Cardiac muscle cell (in vitro differentiated cells and primary cell): ENCODE measurements at regions not wholly inside any gene's neighbourhood (a gene's known extent, or its start where the extent isn't known, plus 50 kb on each side); places are given as distances from the start of the nearest gene placed in this dataset.

ENCODE experiments used
- DNase-seq, 2 donors: peaks; one replicate each; pipeline versions ENCODE4 v3.0.0 to v3.0.0-alpha.2; 2010 to 2017; ENCODE audit warnings: low read depth in 1 of 2, low spot score in 1 of 2
- H3K27ac ChIP-seq: fragments of 200-600 bp; sonication (generic); 2 replicates; pipeline ENCODE4 v1.5.1; 2016
- H3K27me3 ChIP-seq: fragments of 200-600 bp; sonication (generic); 2 replicates; pipeline ENCODE4 v1.6.0; 2016; ENCODE audit warnings: control low read depth
- H3K36me3 ChIP-seq: fragments of 200-600 bp; sonication (generic); 2 replicates; pipeline ENCODE4 v1.5.1; 2016; ENCODE audit warnings: control low read depth
- H3K4me1 ChIP-seq: fragments of 200-600 bp; sonication (generic); 2 replicates; pipeline ENCODE4 v1.8.1; 2017; ENCODE audit warnings: low read depth, mild to moderate bottlenecking, mixed run types
- H3K4me3 ChIP-seq: fragments of 200-600 bp; sonication (generic); 2 replicates; pipeline ENCODE4 v1.5.1; 2016; ENCODE audit warnings: mild to moderate bottlenecking
- H3K9me3 ChIP-seq: fragments of 200-600 bp; sonication (generic); 2 replicates; pipeline ENCODE4 v1.5.1; 2017; ENCODE audit warnings: low read depth, mild to moderate bottlenecking, control low read depth
- CTCF ChIP-seq: IDR thresholded peaks from 2 replicates; pipeline ENCODE4 v1.5.1; 2012; ENCODE audit warnings: low read depth, mild to moderate bottlenecking, low read length

GRCh38 chr11:115674937-115675544, 170.8 kb upstream of the CADM1 start:
- H3K9me3 ChIP-seq = no peaks in the 10 kb centered on the region
- no peaks in the 10 kb centered on the region for H3K36me3 ChIP-seq
- TF ChIP-seq CTCF = no peak
- DNase-seq = no peak
- no peaks in the 10 kb centered on the region for H3K27me3 ChIP-seq
- H3K4me3 ChIP-seq = no peak overlapping the region
- H3K27ac ChIP-seq = no peak overlapping the region
- peaks cover 9% of the 10 kb centered on the region for H3K4me1 ChIP-seq

GRCh38 chr11:115674176-115674936, 170.1 kb upstream of the CADM1 start:
- DNase-seq = no peak
- no peak overlapping the region for H3K27ac ChIP-seq
- H3K27me3 ChIP-seq = no peaks in the 10 kb centered on the region
- H3K9me3 ChIP-seq = no peaks in the 10 kb centered on the region
- TF ChIP-seq CTCF = no peak
- no peaks in the 10 kb centered on the region for H3K36me3 ChIP-seq
- H3K4me1 ChIP-seq = peaks cover 9% of the 10 kb centered on the region
- H3K4me3 ChIP-seq = no peak overlapping the region

GRCh38 chr11:115673720-115674119, 169.5 kb upstream of the CADM1 start:
- Histone ChIP-seq H3K36me3 (no peaks in the 10 kb centered on the region), H3K27me3 (no peaks in the 10 kb centered on the region), H3K4me3 (no peak overlapping the region), H3K9me3 (no peaks in the 10 kb centered on the region), H3K27ac (no peak overlapping the region), H3K4me1 (peaks cover 9% of the 10 kb centered on the region)
- no peak for TF ChIP-seq CTCF
- no peak for DNase-seq

GRCh38 chr11:115672999-115673411, 168.8 kb upstream of the CADM1 start:
- no peak overlapping the region for H3K4me3 ChIP-seq
- no peak for TF ChIP-seq CTCF
- peak in 1 of 2 donors; percentile 66 for DNase-seq
- no peaks in the 10 kb centered on the region for H3K36me3 ChIP-seq
- no peak overlapping the region for H3K27ac ChIP-seq
- H3K27me3 ChIP-seq = no peaks in the 10 kb centered on the region
- H3K4me1 ChIP-seq = peaks cover 9% of the 10 kb centered on the region
- no peaks in the 10 kb centered on the region for H3K9me3 ChIP-seq

GRCh38 chr11:115672412-115672811, 168.2 kb upstream of the CADM1 start:
- Histone ChIP-seq H3K9me3 (no peaks in the 10 kb centered on the region), H3K4me3 (no peak overlapping the region), H3K27ac (no peak overlapping the region), H3K4me1 (peaks cover 9% of the 10 kb centered on the region), H3K36me3 (no peaks in the 10 kb centered on the region), H3K27me3 (no peaks in the 10 kb centered on the region)
- DNase-seq = no peak
- TF ChIP-seq CTCF = no peak
